Occipital lobe (tissue), 1 donor: ENCODE measurements at regions not wholly inside any gene's neighbourhood (a gene's known extent, or its start where the extent isn't known, plus 50 kb on each side); places are given as distances from the start of the nearest gene placed in this dataset.
"Not testable (repeated sequence)": the region's sequence is repeated elsewhere in the genome, so short reads cannot be mapped to it uniquely, and the experiment has no call there.

Experiments
- DNase-seq: peaks from one replicate; lab custom pipeline; 2025; lab: John Stamatoyannopoulos, UW

DNA sequence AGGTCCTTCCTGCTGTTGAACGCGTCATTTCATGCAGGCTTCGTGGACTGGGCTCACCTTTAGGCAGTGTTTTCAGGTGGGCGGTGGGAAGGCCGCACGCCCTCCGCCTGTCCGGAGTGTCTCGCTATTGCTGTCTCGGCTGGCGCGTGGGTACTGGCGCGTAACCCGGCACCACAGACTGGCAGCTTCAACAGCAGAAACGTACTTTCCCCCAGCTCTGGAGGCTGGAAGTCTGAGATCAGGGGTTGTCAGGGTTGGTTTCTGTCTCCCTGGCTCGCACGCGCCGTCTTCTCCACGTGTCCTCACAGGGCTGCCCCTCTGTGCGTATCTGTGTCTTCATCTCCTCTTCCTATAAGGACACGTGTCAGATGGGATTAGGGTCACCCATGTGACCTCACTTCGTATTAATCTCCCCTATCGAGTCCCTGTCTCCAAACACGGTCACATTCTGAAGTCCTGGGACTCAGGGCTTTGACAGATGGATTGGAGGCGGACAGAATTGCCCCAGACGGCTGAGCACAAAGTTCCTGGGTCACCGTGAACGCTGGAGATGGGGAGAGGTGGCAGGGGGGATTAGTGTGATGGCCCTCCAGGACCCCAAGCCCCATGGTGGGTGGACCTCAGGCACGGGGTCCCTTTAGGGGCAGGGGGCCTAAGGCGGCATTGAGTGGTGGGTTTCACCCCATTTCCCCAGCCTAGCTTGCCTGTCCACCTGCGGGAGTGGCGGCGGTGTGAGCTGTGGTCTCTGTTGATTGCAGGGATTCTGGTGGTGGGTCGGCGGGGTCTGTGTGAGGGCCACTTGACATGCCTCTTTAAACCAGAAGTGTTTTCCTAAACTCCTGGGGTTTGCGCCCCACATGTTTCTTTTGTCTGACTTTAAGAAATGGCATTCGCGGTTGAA is 83.4 kb upstream of the LRPAP1 start:
- no peak for DNase-seq

DNA sequence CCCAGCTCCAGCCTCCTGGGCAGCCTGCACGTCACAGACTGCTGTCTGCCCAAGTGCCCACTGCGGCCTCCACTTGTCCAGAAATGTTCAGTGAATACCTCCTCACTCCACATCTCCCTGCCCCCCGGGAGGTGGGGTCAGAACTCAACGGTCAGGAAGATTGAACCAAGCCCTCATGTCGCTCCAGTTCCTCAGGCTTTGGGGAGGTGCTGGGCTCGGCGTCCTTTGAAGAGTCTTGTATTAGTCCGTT is 82.4 kb upstream of the LRPAP1 start:
- no peak for DNase-seq

DNA sequence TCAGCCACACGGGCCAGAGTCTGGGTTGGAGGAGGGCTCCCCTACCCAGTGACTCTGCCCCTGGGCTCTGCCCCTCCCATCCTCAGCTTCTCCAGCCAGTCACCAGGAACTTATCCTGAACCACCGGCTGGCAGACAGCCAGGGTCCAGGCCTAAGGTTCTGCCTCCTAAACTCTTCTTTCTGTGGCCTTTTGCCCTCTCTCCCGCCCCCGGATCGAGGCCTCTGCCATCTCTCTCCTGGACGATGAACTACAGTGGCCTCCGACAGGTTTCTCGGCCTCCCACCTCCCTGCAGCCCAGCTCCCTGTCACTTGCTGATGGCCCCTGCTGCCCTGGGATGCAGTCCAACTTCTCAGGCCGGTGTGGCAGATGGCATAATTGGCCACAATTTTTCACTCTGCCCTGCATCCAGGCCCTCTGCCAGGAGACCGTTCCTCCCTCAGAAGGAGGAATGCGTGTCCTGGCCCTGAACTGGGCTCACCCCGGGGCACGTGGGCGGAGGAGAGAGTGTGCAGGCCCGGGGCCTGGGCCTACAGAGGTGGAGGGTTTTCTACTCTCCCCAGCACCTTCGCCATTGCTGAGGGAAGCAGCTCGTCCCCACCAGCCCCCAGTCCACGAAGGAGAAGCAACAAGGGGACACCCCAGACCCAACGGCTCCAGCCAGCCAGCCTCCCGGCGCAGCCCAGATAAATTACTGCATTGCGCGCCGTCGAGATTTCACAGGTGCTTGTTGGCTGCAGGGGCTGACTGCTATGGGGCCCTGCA is 81.9 kb upstream of the LRPAP1 start:
- DNase-seq, result no peak

DNA sequence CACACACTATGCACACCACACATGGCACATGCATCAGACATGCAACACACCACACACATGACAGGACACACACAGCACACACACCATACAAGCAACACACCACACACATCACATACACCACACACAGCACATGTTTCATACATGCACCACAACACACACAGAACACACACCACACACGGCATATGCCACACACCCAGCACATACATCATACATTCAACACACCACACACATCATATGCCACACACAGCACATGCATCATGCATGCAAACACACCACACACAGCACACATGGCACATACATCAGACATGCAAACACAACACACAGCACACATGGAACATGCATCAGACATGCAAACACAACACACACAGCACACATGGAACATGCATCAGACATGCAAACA is 80.7 kb upstream of the LRPAP1 start:
- no peak for DNase-seq

DNA sequence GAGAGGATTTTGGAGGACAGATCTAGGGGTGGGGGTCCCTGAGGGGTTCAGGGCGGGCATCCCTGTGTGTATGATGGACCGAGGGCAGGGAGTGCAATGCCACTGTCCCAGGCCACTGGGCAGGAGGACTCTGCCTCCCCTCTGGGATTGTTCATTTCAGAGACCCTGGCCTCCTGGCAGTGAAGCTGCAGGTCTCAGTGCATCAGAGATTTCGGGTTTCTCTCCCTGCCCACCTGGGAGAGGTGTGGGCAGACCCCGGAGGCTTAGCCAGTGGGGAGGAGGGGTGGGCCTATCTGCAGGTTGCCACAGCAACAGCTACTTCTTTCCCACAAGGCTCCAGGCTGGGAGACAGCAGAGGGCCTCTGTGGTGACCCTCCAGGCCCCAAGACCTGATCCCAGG is 80.1 kb upstream of the LRPAP1 start:
- no peak for DNase-seq

DNA sequence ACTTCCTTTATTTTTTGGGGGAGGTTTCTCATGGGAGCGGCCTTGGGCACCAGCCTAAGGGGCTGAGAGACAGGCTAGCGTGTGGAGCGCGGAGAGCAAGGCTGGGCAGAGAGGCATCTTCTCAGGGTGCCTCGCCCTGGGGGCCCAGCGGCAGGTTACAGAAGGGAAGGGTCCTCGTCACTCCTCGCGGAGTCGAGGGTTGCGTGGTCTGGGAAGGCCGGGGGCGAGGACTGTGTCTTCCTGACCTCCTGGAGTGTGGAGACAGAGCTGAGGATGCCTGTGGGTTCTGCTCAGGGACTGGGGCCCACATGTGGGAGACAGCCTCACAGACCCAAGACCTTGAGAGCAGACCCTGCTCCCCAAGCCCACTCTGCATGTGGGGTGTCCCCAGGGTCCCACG is 79.6 kb upstream of the LRPAP1 start:
- DNase-seq, result no peak

DNA sequence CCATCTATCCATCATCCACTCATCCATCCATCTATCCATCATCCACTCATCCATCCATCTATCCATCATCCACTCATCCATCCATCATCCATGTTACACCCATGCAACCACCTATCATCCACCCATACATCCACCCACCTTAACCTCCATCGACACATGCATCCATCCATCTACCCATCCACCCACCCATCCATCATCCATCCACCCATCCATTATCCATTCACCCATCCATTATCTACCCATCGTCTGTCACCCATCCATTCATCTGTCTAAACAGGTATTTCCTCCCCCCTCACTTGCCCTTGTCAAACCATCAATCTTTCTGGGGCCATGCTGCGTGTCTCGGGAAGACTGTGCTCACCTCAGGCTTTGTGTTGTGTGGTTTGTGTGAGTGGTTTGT is 78.6 kb upstream of the LRPAP1 start:
- DNase-seq, result not testable (repeated sequence)

DNA sequence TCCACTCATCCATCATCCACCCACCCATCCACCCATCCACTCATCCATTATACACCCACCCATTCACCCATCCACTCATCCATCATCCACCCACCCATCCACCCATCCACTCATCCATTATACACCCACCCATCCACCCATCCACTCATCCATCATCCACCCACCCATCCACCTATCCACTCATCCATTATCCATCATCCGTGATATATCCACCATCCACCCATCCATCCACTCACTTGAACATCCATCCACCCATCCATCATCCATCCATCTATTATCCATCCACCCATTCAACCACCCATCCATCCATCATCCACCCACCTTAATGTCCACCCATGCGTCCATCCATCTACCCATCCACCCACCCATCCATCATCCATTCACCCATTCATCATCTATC is 77.7 kb upstream of the LRPAP1 start:
- not testable (repeated sequence) for DNase-seq

DNA sequence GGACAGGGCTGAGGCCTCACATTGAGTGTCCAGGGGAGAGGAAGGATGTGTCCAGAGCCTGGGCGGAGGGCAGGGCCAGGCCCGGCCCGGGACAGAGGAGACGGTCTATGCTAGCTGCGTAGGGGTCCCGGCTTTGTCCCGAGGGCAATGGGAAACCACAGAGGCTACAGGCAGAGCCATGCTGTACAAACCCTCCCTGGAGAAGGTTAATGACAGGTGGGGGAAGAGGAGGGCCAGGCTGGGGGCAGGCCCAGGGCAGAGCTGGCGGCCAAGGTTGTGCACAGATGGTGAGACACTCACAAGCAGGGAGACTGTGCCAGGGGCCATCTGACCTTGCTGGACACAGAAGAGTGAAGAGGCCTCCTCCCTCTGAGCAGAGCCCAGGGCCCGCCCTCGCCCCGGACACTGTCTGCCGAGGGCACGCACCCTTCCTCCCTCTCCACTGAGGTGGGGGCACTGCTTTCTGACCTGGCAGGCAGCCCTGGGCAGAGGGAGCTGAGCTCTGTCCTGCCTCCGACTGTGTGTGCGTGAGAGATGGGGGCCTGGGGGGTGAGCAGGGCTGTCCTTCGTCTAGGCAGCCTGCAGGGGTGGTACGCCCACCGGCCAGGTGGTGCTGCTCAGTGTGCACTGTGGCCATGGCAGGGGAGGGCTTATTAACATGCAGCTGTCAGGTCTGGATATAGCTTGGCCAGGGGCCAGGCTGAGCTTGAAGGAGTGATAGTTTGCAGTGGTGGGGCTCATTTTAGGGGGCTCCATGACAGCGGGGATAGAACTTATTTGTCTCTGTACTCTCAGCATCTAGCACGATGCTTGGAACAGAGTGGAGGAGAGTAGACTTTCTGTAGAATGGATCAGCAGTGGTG is 75.7 kb upstream of the LRPAP1 start:
- DNase-seq, result no peak

DNA sequence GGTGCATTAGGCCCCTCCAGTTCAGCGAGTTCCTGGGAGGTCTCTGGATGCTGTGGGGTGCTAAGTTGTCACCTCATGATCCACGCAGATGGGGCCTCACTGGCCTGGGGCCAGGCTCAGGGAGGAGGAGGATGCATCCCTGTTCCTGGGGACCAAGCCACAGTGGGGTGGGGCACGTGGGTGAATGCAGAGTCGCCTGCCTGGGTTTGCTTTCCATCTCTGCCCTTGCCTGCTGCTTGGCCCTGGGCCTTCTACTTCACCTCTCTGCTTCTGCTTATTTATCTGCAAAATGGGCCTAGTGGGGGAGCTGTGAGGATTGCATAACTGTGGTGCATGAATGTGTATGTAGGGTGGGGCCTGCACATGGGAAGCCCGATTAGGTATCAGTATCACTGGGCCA is 74.6 kb upstream of the LRPAP1 start:
- not testable (repeated sequence) for DNase-seq

DNA sequence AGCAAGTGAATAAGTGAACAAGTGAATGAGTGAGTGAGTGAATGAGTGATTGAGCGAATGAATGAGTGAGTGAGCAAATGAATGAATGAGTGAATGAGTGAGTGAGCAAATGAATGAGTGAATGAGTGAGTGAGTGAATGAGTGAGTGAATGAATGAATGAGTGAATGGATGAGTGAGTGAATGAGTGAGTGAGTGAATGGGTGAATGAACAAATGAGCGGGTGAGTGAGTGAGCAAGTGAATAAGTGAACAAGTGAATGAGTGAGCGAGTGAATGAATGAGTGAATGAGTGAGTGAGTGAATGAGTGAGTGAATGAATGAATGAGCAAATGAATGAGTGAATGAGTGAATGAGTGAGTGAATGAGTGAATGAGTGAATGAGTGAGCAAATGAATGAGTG is 74.0 kb upstream of the LRPAP1 start:
- DNase-seq, result not testable (repeated sequence)

DNA sequence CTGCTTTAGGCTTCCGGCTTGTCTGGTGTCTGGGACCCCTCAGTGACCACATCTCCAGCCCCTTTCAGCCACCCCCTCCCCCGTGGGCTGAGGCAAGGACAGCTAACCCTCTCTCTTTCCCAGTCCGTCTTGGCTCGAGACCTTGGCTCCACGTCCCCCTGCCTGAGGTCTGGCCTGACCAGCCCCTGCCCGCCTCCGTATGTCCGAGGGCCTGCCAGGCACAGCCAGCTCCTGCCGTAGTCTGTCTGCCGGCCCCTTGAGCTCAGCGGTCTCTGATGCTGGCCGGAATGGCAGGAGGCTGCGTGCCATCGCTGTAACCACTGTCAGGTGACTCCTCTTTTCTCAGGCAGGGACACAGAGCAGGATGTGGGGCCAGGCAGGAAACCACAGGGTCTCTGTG is 73.3 kb upstream of the LRPAP1 start:
- DNase-seq, result no peak

DNA sequence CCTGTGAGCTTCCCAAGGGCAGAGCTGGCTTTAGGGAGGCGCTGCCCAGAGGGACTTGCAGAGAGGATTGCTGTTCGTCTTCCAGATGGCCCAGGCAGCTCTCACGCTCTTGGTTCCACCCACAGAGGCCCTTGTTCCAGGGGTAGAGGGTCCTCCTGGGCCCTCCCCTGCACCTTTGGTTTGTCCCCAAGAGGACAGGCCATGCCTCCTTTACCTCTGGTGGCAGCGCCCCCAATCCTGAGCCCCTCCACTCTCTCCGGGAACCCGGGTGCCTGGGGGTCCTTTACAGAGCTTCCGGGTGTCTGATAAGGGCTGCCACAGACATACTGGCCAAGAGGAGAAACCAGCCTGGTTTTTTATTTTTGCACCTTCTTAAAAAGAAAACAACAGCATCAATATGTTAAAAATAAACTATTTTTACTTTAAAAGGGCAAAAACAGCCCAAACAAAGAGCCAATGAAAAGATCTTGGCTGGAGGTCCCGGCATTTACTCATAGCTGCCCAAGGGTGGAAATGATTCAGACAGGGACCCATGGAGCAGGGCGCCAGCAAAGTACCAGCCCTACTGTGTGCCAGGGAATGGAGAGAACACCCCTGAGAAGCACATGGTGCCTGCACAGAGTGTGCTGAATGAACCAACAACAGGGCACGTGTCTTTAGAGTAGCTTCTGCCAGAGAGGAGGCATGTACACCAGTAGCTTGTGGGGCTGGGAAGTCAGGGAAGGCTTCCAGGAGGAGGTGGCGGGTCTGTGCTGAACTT is 70.8 kb upstream of the LRPAP1 start:
- not testable (repeated sequence) for DNase-seq

DNA sequence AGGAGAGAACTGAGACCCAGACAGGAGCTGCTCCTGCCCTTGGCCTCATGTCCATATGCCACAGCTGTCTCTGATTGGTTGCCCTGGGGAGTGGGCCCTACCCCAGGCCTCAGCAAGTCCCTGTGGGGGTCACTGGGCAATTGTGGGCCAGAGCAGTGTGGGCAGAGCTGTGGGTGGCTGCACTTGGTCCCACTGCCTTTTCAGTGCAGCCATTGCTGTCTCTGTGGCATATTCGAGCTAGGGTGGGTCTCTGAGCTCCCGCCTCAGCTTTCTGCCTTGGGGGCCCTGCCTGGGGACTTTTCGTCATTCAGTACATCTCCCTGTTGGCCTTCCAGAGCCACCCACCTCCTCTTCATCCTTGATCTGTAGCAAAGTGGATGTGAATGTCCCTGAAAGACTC is 69.8 kb upstream of the LRPAP1 start:
- no peak for DNase-seq

DNA sequence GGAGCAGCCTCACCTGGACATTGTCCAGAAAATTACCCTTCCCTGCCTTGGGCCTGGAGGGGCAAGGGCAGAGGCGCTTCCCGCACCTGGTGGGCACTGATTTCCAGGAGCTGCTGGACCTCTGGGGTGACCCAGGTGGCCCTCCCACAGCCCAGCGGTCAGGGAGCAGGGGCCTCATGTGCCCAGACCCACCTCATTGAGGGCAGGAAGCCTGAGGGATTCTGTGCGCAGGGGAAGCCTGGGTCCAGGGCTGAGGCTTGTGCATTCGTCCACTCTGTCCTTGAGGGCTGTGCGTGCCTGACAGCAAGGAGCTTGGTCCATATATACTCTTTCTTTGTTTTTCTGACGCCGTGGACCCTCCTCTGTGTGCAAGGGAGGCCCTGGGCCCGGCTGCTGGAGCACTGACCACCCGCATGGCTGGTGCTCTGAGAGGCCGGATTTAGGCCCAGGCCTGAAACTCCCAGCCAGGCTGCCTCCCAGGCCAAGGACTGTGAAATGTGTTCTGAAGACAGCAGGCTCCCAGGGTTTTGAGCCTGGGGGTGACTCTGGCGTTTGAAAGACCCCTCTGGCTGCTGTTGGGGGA is 69.0 kb upstream of the LRPAP1 start:
- DNase-seq, result not testable (repeated sequence)

DNA sequence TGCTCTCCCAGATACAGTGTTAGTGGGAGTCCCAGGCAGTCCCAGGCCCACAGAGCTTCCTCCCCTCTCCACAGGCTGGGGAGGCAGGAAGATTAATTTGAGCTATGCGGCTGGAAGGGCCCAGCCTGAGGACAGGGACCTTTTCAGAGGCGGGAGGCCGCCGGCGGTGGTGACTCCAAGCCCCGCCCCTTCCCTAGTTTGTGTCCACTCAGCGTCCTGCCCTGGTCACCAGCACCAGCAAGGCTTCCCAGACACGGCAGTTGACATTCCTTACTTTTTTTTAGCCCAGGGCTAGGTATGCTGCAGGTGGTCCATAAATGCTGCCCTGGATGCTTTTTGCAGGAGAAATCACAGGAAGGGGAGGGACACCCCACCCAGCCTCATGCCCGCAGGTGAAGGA is 67.7 kb upstream of the LRPAP1 start:
- no peak for DNase-seq

DNA sequence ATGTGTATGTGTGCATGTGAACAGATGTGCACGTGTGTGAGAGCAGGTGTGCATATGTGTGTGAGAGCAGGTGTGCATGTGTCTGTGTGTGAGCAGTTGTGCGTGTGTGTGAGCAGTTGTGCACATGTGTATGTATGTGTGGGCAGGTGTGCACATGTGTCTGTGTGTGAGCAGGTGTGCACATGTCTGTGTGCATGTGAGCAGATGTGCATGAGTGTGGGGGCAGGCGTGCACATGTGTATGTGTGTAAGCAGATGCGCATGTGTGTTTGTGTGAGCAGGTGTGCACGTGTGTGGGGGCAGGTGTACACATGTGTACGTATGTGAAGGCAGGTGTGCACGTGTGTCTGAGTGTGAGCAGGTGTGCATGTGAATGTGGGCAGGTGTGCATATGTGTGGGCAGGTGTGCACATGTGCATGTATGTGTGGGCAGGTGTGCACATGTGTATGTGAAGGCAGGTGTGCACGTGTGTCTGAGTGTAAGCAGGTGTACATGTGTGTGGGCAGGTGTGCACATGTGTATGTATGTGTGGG is 66.5 kb upstream of the LRPAP1 start:
- no peak for DNase-seq

DNA sequence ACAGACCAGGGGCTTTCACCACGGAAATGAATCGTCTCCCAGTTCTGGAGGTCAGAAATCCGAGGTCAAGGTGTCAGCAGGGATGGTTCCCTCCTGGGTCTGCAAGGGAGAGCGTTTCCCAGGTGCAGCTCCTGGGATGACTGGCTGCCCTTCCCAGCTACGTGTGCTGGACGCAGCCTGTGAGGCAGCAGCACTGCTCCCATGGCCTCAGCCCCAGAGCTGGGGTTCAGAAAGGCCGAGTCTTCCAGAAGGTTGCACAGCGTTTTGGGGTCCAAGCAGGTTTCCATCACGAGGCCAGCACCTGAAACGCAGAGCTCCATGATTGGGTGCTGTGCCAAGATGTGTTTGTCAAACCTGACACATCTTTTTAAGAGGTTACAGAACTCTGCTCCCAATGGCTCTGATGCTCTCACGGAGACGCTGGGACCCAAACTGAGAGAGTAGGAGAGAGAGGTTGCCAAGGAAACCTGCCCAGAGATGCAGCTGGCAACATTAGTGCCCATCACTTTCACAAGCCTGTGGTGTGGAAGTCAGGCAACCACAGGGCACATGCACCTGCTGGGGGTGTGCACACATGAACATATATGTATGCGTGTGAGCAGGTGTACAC is 65.8 kb upstream of the LRPAP1 start:
- not testable (repeated sequence) for DNase-seq

DNA sequence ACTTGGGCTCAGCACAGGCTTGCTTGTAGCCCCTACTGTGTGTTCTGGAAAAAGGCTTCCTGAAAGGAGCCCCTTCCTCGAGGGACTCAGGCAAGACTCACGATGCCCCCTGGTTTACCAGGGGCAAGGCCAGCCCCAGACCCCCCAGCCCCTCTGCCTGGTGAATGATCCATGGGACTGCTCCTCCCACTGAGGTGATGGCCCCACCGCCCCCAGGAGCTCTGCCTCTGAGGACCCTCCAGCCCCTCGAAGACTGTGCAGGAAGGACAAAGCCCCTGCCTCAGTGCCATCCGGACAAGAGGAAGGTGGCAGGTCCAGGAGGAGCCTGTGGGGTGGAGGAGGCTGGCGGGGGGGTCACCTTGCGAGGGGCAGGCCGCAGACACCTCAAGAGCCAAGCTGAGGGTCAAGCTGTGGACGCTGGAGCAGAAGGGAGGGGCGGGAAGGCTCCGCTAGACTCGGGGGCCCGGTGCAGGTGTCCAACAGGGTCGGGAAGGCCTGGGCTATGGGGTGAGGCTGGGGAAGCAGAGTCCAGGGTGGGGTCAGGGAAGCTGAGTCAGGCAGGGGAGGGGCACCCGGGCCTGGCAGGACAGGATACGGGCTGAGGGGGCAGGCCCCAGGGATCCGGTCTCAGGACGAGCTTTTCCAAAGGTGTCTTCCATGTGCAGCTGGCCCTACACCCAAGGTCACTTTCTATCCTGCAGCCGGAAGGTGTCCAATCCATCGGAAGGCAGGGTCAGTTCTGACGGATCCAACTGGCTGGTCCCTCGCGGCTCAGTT is 64.9 kb upstream of the LRPAP1 start:
- DNase-seq, result not testable (repeated sequence)
